ENCODE measurements at regions not wholly inside any gene's neighbourhood (a gene's known extent, or its start where the extent isn't known, plus 50 kb on each side); places are given as distances from the start of the nearest gene placed in this dataset.
A peak's percentile ranks its signal among the peaks of the same experiment; 100 is the strongest.

- in situ Hi-C loops (cut with HindIII; ENCODE audit: low pct_ligation_motif_present, low pct_unique_long_range_greater_than_20kb, low sequenced_read_pairs) = no loop called here
- DNase-seq = peak; percentile 72
Observed at GRCh38 chr3:8445861-8446260, 55.8 kb upstream of the LMCD1 start.

- in situ Hi-C loops (cut with HindIII; ENCODE audit: low pct_ligation_motif_present, low pct_unique_long_range_greater_than_20kb, low sequenced_read_pairs) = no loop called here
Observed at GRCh38 chr3:8446845-8447244, 54.8 kb upstream of the LMCD1 start.

DNA sequence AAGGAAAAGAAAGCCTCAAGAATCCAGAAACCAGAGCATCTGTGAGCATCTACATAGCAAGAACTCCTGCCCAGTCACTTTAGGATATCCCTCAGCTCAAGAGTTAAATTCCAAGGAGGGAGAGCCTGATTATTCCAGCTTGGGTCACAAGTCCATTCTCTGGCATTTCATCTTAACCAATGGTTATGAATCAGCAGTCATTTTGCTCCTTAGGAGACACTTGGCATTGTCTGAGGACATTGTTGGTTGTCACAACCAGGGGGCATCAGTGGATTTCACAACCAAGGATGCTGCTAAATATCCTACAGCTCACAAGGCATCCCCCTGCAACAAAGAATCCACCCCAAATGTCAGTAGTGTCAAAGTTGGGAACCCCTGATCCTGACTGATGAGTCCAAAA lies 51.0 kb upstream of the LMCD1 start:
- in situ Hi-C loops (cut with HindIII; ENCODE audit: low pct_ligation_motif_present, low pct_unique_long_range_greater_than_20kb, low sequenced_read_pairs) = no loop called here

More at GRCh38 chr3:8446845-8447244, 54.8 kb upstream of the LMCD1 start:
- no peak for DNase-seq

DNA sequence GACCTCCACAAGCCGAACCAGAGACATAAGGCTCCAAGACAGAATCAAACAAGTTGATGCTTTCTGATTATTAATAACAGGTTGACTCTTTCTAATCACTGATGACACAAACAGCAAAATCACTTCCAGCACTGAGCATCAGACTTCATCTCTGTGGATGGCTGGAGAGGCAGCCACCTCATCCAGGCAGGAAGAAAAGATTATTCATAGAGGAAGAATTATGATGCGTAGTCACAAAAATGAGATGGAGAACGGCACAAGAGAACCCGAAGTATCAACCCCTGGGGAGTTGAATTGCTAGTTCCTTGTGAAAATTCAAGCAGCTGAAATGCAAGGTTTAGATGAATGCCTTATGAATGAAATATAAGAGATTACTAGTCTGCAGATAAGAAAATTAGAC lies 49.9 kb upstream of the LMCD1 start:
- in situ Hi-C loops (cut with HindIII; ENCODE audit: low pct_ligation_motif_present, low pct_unique_long_range_greater_than_20kb, low sequenced_read_pairs) = no loop called here
- DNase-seq = no peak

More for the DNA sequence above, 51.0 kb upstream of the LMCD1 start:
- DNase-seq = peak; percentile 11

All from ACHN (cell line).